ENCODE measurements at regions not wholly inside any gene's neighbourhood (a gene's known extent, or its start where the extent isn't known, plus 50 kb on each side); places are given as distances from the start of the nearest gene placed in this dataset.

- no peak overlapping the region for H3K27ac ChIP-seq (ENCODE audit: control insufficient read depth, insufficient read depth)
- H3K4me1 ChIP-seq (ENCODE audit: control insufficient read depth, insufficient read depth, low read length), result no peaks in the 10 kb centered on the region
- no peak for FAIRE-seq
- ChIA-PET SMC1A (ENCODE audit: uncharacterized antibody, unreplicated experiment) (no interaction called here), RAD21 (ENCODE audit: unreplicated experiment) (no interaction called here), CTCF (no interaction called here), POLR2A (no interaction called here)
- in situ Hi-C loops (cut with MboI) (no loop called here), intact Hi-C loops (cut with micrococcal nuclease; ENCODE audit: unreplicated experiment) (loop anchor here (10.0 kb wide), 1 partner anchor 81 kb away; no protein-coding TSS in a partner anchor)
- 0% methylated on average over 1 of the region's 1 CpG for WGBS (ENCODE audit: insufficient coverage, insufficient replicate concordance, low lambda C conversion rate, missing lambda C conversion rate)
- DNase-seq (ENCODE audit: low read depth, low spot score), result no peak
- H3K9me3 ChIP-seq (replicated peaks; ENCODE audit: control insufficient read depth, insufficient read depth, low read length), result no peaks in the 10 kb centered on the region
- no peaks in the 10 kb centered on the region for H3K27me3 ChIP-seq (replicated peaks in 1 of 2; ENCODE audit: control insufficient read depth in 2 of 2, insufficient read depth in 2 of 2, low read length in 1 of 2)
- H3K9ac ChIP-seq (ENCODE audit: control insufficient read depth, insufficient read depth, low read length), result no peak overlapping the region
- H4K20me1 ChIP-seq (ENCODE audit: control insufficient read depth, insufficient read depth), result no peaks in the 10 kb centered on the region
- H3K36me3 ChIP-seq (ENCODE audit: control insufficient read depth in 2 of 2, insufficient read depth in 2 of 2, low read length in 1 of 2), result no peaks in the 10 kb centered on the region
- H3K4me2 ChIP-seq (ENCODE audit: control insufficient read depth, insufficient read depth), result no peak overlapping the region
- no peak for TF ChIP-seq NR2C2 (IDR thresholded peaks at IDR 0.05; ENCODE audit: borderline replicate concordance, control insufficient read depth, insufficient read length, low read depth)
- no peak for TF ChIP-seq NRF1 (conservative IDR thresholded peaks at IDR 0.05; ENCODE audit: low read depth, low read length)
- no peak for TF ChIP-seq RAD51 (IDR thresholded peaks at IDR 0.05)
- no peak for TF ChIP-seq CUX1 (IDR thresholded peaks at IDR 0.05; ENCODE audit: insufficient replicate concordance, low read depth, low read length)
- TF ChIP-seq NR2C1 (IDR thresholded peaks at IDR 0.05), result no peak
- TF ChIP-seq PKNOX1 (IDR thresholded peaks at IDR 0.05), result no peak
- no peak for ATAC-seq
- no peak overlapping the region for H3K4me3 ChIP-seq
- no peaks in the 10 kb centered on the region for H3K79me2 ChIP-seq (ENCODE audit: control insufficient read depth, insufficient read depth, low read length)
- no peak overlapping the region for H2AFZ ChIP-seq (ENCODE audit: control insufficient read depth, low read depth, low read length)
- BruUV-seq (replicated peaks), result no TSS peak
These were observed 264.1 kb downstream of the RPIA start for GRCh38 chr2:88955607-88956006.
